GM23248 (cell line): ENCODE measurements at regions not wholly inside any gene's neighbourhood (a gene's known extent, or its start where the extent isn't known, plus 50 kb on each side); places are given as distances from the start of the nearest gene placed in this dataset.

Source experiments
- DNase-seq: peaks from one replicate; pipeline ENCODE4 v3.0.0-alpha.2; 2015
- H2AFZ ChIP-seq: fragments of 200-600 bp; sonication (generic); 2 replicates; pipeline ENCODE4 v1.6.1; 2016; ENCODE audit warnings: antibody characterized with exemption
- H3F3A ChIP-seq: fragments of 200-600 bp; sonication (generic); 2 replicates; pipeline ENCODE4 v1.6.1; 2016; ENCODE audit warnings: mild to moderate bottlenecking, antibody characterized with exemption, mixed run types; ENCODE audit not compliant: insufficient read depth
- H3K27ac ChIP-seq: fragments of 200-600 bp; sonication (generic); 2 replicates; pipeline ENCODE4 v1.5.1; 2016; ENCODE audit warnings: mild to moderate bottlenecking
- H3K27me3 ChIP-seq: fragments of 200-600 bp; sonication (generic); replicated peaks from 2 replicates; pipeline ENCODE4 v1.6.1; 2016; ENCODE audit warnings: mild to moderate bottlenecking; ENCODE audit not compliant: insufficient read depth
- H3K36me3 ChIP-seq: fragments of 200-600 bp; sonication (generic); 2 replicates; pipeline ENCODE4 v1.6.1; 2016; ENCODE audit warnings: low read depth, mild to moderate bottlenecking
- H3K4me1 ChIP-seq: fragments of 200-600 bp; sonication (generic); 2 replicates; pipeline ENCODE4 v1.6.1; 2016; ENCODE audit warnings: mild to moderate bottlenecking; ENCODE audit not compliant: insufficient read depth
- H3K4me2 ChIP-seq: fragments of 200-600 bp; sonication (generic); one replicate; pipeline ENCODE4 v1.6.1; 2016; ENCODE audit warnings: mild to moderate bottlenecking; ENCODE audit not compliant: unreplicated experiment
- H3K4me3 ChIP-seq: fragments of 200-600 bp; sonication (generic); 2 replicates; pipeline ENCODE4 v1.5.1; 2016; ENCODE audit warnings: mild to moderate bottlenecking
- H3K79me2 ChIP-seq: fragments of 200-600 bp; sonication (generic); 2 replicates; pipeline ENCODE4 v1.6.1; 2016; ENCODE audit warnings: mild to moderate bottlenecking; ENCODE audit not compliant: insufficient read depth
- H3K9ac ChIP-seq: fragments of 200-600 bp; sonication (generic); 2 replicates; pipeline ENCODE4 v1.6.1; 2016; ENCODE audit warnings: mild to moderate bottlenecking
- H3K9me2 ChIP-seq: fragments of 200-600 bp; sonication (generic); 2 replicates; pipeline ENCODE4 v1.6.1; 2016; ENCODE audit warnings: mixed run types, mild to moderate bottlenecking, moderate library complexity; ENCODE audit not compliant: insufficient read depth
- H3K9me3 ChIP-seq: fragments of 200-600 bp; sonication (generic); one replicate; pipeline ENCODE4 v1.6.1; 2017; ENCODE audit warnings: low read depth
- H4K20me1 ChIP-seq: fragments of 200-600 bp; sonication (generic); 2 replicates; pipeline ENCODE4 v1.6.0; 2016; ENCODE audit not compliant: insufficient read depth
- EZH2 ChIP-seq: fragments of 200-600 bp; sonication (generic); IDR thresholded peaks from 2 replicates; pipeline ENCODE4 v1.6.1; 2018; ENCODE audit warnings: antibody characterized with exemption, mild to moderate bottlenecking; ENCODE audit not compliant: insufficient read depth, poor library complexity, severe bottlenecking
- EZH2phosphoT487 ChIP-seq: fragments of 200-600 bp; sonication (generic); IDR thresholded peaks from 2 replicates; pipeline ENCODE4 v1.6.1; 2018; ENCODE audit warnings: antibody characterized with exemption, moderate library complexity, mild to moderate bottlenecking, low read depth; ENCODE audit not compliant: insufficient read depth
- whole genome bisulfite sequencing, 2 experiments: methylation state at CpG; one replicate each; pipeline ENCODE4 v1.1.6; 2015 to 2017; ENCODE audit warnings: low lambda C conversion rate in 2 of 2, low coverage in 1 of 2; ENCODE audit errors: missing lambda C conversion rate in 2 of 2; 5-methylcytosine and 5-hydroxymethylcytosine counted together
- in situ Hi-C: fragments of 300-500 bp; cut with MboI; formaldehyde crosslinking; loops from 2 replicates; pipeline ENCODE4 v1.15.0; 2020

GRCh38 chr10:124228471-124228870, 135.1 kb upstream of the CHST15 start:
- H3K4me3 ChIP-seq, result no peak overlapping the region
- H3K9me3 ChIP-seq, result no peaks in the 10 kb centered on the region
- no peak overlapping the region for H3K27ac ChIP-seq
- no peaks in the 10 kb centered on the region for H4K20me1 ChIP-seq
- H2AFZ ChIP-seq, result no peak overlapping the region
- in situ Hi-C loops, result no loop called here
- H3K9ac ChIP-seq, result no peak overlapping the region
- no peaks in the 10 kb centered on the region for H3K4me1 ChIP-seq
- H3K9me2 ChIP-seq, result no peaks in the 10 kb centered on the region
- H3K79me2 ChIP-seq, result no peaks in the 10 kb centered on the region
- no peaks in the 10 kb centered on the region for H3F3A ChIP-seq
- WGBS, 2 experiments, result 30 to 31% methylated on average over 2 of the region's 2 CpGs
- TF ChIP-seq EZH2 (no peak), EZH2phosphoT487 (no peak)
- H3K4me2 ChIP-seq, result no peak overlapping the region
- H3K36me3 ChIP-seq, result no peaks in the 10 kb centered on the region
- DNase-seq, result no peak
- H3K27me3 ChIP-seq, result no peaks in the 10 kb centered on the region

GRCh38 chr10:124227988-124228387, 134.6 kb upstream of the CHST15 start:
- no peak overlapping the region for H3K27ac ChIP-seq
- no peak overlapping the region for H3K4me3 ChIP-seq
- H3K4me1 ChIP-seq, result no peaks in the 10 kb centered on the region
- no peaks in the 10 kb centered on the region for H3K36me3 ChIP-seq
- no peaks in the 10 kb centered on the region for H3F3A ChIP-seq
- TF ChIP-seq EZH2phosphoT487, result no peak
- no peak for TF ChIP-seq EZH2
- no peaks in the 10 kb centered on the region for H3K9me3 ChIP-seq
- no peaks in the 10 kb centered on the region for H3K9me2 ChIP-seq
- no peak overlapping the region for H3K4me2 ChIP-seq
- H3K27me3 ChIP-seq, result no peaks in the 10 kb centered on the region
- no peak overlapping the region for H2AFZ ChIP-seq
- no peak overlapping the region for H3K9ac ChIP-seq
- no peaks in the 10 kb centered on the region for H3K79me2 ChIP-seq
- WGBS, 2 experiments, result 40 to 42% methylated on average over 2 of the region's 2 CpGs
- in situ Hi-C loops, result no loop called here
- no peaks in the 10 kb centered on the region for H4K20me1 ChIP-seq
- no peak for DNase-seq

GRCh38 chr10:124227055-124227975, 133.9 kb upstream of the CHST15 start:
- DNase-seq, result no peak
- Histone ChIP-seq H3K27ac (no peak overlapping the region), H3K4me1 (no peaks in the 10 kb centered on the region), H3K36me3 (no peaks in the 10 kb centered on the region), H4K20me1 (no peaks in the 10 kb centered on the region), H3K9me3 (no peaks in the 10 kb centered on the region), H3K79me2 (no peaks in the 10 kb centered on the region), H2AFZ (no peak overlapping the region), H3K9ac (no peak overlapping the region), H3F3A (no peaks in the 10 kb centered on the region), H3K4me2 (no peak overlapping the region), H3K27me3 (no peaks in the 10 kb centered on the region), H3K9me2 (no peaks in the 10 kb centered on the region), H3K4me3 (no peak overlapping the region)
- WGBS, 2 experiments, result 33 to 34% methylated on average over 13 of the region's 13 CpGs
- in situ Hi-C loops, result no loop called here
- TF ChIP-seq EZH2phosphoT487 (no peak), EZH2 (no peak)

- H3F3A ChIP-seq, result no peaks in the 10 kb centered on the region
- no peak overlapping the region for H2AFZ ChIP-seq
- H3K4me3 ChIP-seq, result no peak overlapping the region
- H3K36me3 ChIP-seq, result no peaks in the 10 kb centered on the region
- no peaks in the 10 kb centered on the region for H4K20me1 ChIP-seq
- H3K79me2 ChIP-seq, result no peaks in the 10 kb centered on the region
- no peaks in the 10 kb centered on the region for H3K9me3 ChIP-seq
- H3K4me1 ChIP-seq, result no peaks in the 10 kb centered on the region
- no peak for DNase-seq
- no peak for TF ChIP-seq EZH2
- no peak for TF ChIP-seq EZH2phosphoT487
- H3K9me2 ChIP-seq, result no peaks in the 10 kb centered on the region
- no peaks in the 10 kb centered on the region for H3K27me3 ChIP-seq
- no peak overlapping the region for H3K9ac ChIP-seq
- no peak overlapping the region for H3K4me2 ChIP-seq
- in situ Hi-C loops, result no loop called here
- 52 to 57% methylated on average over 18 of the region's 18 CpGs for WGBS, 2 experiments
- no peak overlapping the region for H3K27ac ChIP-seq
Measured at GRCh38 chr10:124226271-124227054, 133.1 kb upstream of the CHST15 start.
